ENCODE measurements at regions not wholly inside any gene's neighbourhood (a gene's known extent, or its start where the extent isn't known, plus 50 kb on each side); places are given as distances from the start of the nearest gene placed in this dataset.
"Not testable (repeated sequence)": the region's sequence is repeated elsewhere in the genome, so short reads cannot be mapped to it uniquely, and the experiment has no call there.

DNA sequence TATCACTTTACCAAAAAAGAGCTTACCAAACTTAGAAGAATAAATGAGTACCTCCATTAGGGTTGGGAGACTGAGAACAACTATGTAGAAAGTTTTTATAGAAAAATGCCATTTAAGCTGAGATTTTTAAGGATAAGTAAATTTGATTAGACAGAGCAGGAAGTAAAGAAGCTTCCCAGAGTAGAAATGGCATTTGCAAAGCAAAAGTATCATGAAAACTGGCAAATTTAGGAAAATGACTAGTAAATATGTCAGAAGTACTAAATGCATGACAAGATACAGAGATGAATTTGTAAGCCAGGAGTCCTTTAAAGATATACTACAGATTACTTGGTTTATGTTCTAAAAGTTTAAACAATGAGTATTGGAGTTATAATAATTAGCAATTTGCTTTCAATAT, 2581.8 kb downstream of the PCDH9 start:
- DNase-seq (ENCODE audit: low spot score in 2 of 2) (no peak), ATAC-seq (ENCODE audit: low read depth) (no peak)
- Mint-ChIP-seq H3K4me1 (no peaks in the 10 kb centered on the region), H3K4me3 (no peak overlapping the region), H3K9me3 (peaks cover 3% of the 10 kb centered on the region), H3K27me3 (no peaks in the 10 kb centered on the region), H3K36me3 (no peaks in the 10 kb centered on the region), H3K27ac (no peak overlapping the region)

DNA sequence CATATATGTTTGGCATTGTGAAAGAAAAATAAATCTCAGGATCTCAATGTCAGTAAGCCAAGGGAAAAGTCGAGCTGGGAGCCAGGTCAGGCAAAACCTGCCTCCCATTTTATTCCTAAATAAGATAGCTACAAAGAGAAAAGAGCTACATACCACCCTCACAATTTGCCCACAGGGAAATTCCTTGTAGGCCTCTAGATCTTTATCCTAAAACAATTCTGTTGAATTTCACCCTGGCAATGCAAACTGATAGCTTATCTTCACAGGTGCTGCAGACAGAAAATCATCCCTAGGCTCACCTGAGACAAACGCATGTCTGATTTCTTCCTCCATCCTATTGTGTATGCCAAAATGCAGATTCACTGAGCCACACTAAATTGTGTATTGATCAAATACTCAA, 2587.1 kb downstream of the PCDH9 start:
- Mint-ChIP-seq H3K4me1 (no peaks in the 10 kb centered on the region), H3K27me3 (no peaks in the 10 kb centered on the region), H3K36me3 (no peaks in the 10 kb centered on the region), H3K9me3 (peaks cover 3% of the 10 kb centered on the region), H3K4me3 (no peak overlapping the region), H3K27ac (no peak overlapping the region)
- ATAC-seq (ENCODE audit: low read depth) (no peak), DNase-seq (ENCODE audit: low spot score in 2 of 2) (no peak)

DNA sequence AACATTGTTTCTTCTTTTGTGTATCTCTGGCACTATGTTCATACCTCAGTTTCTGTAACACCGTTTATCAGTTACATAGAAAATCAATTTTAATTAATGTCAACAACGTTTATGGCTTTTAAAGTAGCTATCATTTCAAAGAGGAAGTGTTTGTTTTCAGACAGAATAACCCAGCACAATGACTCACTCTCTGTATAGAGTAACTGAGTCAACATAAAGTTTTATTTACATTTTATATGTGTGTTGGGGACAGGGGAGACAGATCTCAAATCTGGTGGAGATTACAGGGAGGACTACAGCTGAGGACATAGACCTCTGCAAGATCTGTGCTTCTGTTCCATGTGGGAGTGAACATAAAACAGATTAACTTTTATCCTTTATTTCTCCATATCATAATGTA, 2590.1 kb downstream of the PCDH9 start:
- Mint-ChIP-seq H3K4me3 (no peak overlapping the region), H3K27me3 (no peaks in the 10 kb centered on the region), H3K4me1 (no peaks in the 10 kb centered on the region), H3K27ac (no peak overlapping the region), H3K36me3 (no peaks in the 10 kb centered on the region), H3K9me3 (peaks cover 2% of the 10 kb centered on the region)
- DNase-seq (ENCODE audit: low spot score in 2 of 2), result no peak
- no peak for ATAC-seq (ENCODE audit: low read depth)

DNA sequence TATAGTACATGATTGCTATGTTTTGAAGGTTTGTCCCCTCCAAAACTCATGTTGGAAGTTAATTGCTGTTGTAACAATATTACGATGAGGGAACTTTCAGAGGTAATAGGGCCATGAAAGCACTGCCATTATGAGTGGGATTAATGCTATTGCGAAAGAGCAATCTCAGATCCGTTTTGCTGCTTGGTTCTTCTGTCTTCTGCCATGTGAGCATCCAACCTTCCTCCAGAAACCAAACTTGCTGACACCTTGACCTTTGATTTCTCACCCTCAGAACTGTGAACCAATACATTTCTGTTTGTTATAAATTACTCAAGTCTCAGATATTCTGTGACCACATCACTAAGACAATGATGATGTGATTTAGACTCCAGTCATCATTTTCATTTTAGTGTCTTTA, 2590.9 kb downstream of the PCDH9 start:
- Mint-ChIP-seq H3K27ac (no peak overlapping the region), H3K27me3 (no peaks in the 10 kb centered on the region), H3K9me3 (peaks cover 2% of the 10 kb centered on the region), H3K4me3 (no peak overlapping the region), H3K4me1 (no peaks in the 10 kb centered on the region), H3K36me3 (no peaks in the 10 kb centered on the region)
- DNase-seq (ENCODE audit: low spot score in 2 of 2), result no peak
- ATAC-seq (ENCODE audit: low read depth), result no peak

DNA sequence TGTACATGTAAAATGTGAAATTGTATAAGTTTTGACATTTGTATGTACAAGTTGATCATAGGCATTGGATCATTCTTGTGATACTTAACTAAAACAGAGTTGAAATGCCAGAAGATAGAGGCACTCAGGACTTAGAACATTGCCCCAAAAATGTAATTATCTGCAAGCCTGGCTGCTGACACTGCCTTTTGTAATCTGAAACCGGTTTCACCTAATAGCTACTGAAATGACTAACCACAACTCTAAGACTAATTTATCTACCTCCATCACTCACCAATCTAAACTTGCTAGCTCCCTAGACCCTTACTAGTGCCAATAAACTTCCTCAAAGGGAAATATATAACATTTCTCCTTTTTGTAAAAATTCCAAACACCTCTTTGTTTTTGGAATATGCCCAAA, 2596.2 kb downstream of the PCDH9 start:
- DNase-seq (ENCODE audit: low spot score in 2 of 2) (no peak), ATAC-seq (ENCODE audit: low read depth) (no peak)
- H3K4me1 Mint-ChIP-seq, result no peaks in the 10 kb centered on the region
- H3K27me3 Mint-ChIP-seq, result no peaks in the 10 kb centered on the region
- no peak overlapping the region for H3K4me3 Mint-ChIP-seq
- H3K36me3 Mint-ChIP-seq, result no peaks in the 10 kb centered on the region
- H3K27ac Mint-ChIP-seq, result no peak overlapping the region
- peaks cover 2% of the 10 kb centered on the region for H3K9me3 Mint-ChIP-seq

DNA sequence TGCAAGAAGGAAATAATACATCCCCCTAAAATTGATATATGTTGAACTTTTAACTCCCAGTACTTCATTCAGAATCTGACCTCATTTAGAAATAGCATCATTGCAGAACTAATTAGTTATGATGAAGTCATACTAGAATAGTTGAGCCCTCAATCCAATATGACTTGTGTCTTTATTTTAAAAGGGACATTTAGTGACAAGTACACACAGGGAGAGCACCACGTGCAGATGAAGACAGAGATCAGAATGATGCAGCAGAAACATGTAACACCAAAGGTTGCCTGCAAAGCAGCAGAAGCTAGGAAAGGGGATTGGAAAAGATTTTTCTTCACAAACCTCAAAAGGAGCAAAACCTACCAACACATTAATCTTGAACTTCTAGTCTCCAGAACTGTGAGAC, 2602.5 kb downstream of the PCDH9 start:
- Mint-ChIP-seq H3K27me3 (no peaks in the 10 kb centered on the region), H3K4me3 (no peak overlapping the region), H3K36me3 (no peaks in the 10 kb centered on the region), H3K27ac (no peak overlapping the region), H3K9me3 (peaks cover 7% of the 10 kb centered on the region), H3K4me1 (no peaks in the 10 kb centered on the region)
- no peak for DNase-seq (ENCODE audit: low spot score in 2 of 2)
- ATAC-seq (ENCODE audit: low read depth), result no peak

DNA sequence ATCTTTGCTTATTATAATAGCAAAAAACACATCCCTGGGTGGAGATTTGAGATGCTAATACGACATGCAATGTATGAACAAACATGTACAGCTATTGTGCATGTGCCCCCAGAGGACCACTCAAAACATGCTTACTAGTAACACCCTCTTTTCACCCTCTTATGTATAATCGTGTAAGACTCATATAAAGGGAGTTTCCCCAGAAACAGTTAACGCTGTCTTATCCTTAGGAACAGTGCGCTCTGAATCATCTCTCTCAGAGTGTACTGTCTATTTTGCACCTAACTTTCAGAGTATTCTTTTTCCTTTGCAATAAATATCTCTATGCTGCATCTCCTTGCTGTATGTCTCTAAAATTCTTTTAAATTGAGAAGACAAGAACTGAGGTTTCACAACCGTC, 2604.0 kb downstream of the PCDH9 start:
- no peak for DNase-seq (ENCODE audit: low spot score in 2 of 2)
- H3K4me3 Mint-ChIP-seq, result no peak overlapping the region
- no peaks in the 10 kb centered on the region for H3K27me3 Mint-ChIP-seq

DNA sequence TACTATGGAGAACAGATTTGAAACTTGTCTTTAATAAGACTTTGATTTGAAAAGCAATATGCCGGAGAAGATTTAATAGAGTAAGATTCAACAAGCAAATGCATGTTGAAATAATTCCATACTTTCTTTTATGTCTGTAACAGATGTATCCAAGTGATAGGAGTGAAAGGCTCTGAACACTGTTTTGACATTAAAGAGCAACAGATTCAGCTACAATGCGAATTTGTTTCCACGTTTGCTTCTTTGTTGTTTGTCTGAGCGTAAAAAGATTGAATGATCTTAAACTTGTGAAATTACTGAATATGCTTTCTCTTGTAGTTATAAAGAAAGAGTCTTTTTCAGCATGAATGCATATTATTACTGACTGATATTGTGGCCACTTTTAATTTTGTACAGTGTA, 2612.9 kb downstream of the PCDH9 start:
- ATAC-seq (ENCODE audit: low read depth) (no peak), DNase-seq (ENCODE audit: low spot score in 2 of 2) (no peak)
- no peaks in the 10 kb centered on the region for H3K36me3 Mint-ChIP-seq
- H3K27me3 Mint-ChIP-seq, result no peaks in the 10 kb centered on the region
- no peaks in the 10 kb centered on the region for H3K4me1 Mint-ChIP-seq
- H3K9me3 Mint-ChIP-seq, result peaks cover 4% of the 10 kb centered on the region
- no peak overlapping the region for H3K27ac Mint-ChIP-seq
- no peak overlapping the region for H3K4me3 Mint-ChIP-seq

More for the DNA sequence above, 2604.0 kb downstream of the PCDH9 start:
- H3K4me1 Mint-ChIP-seq, result no peaks in the 10 kb centered on the region
- no peak overlapping the region for H3K27ac Mint-ChIP-seq
- no peak for ATAC-seq (ENCODE audit: low read depth)
- peaks cover 7% of the 10 kb centered on the region for H3K9me3 Mint-ChIP-seq
- no peaks in the 10 kb centered on the region for H3K36me3 Mint-ChIP-seq

DNA sequence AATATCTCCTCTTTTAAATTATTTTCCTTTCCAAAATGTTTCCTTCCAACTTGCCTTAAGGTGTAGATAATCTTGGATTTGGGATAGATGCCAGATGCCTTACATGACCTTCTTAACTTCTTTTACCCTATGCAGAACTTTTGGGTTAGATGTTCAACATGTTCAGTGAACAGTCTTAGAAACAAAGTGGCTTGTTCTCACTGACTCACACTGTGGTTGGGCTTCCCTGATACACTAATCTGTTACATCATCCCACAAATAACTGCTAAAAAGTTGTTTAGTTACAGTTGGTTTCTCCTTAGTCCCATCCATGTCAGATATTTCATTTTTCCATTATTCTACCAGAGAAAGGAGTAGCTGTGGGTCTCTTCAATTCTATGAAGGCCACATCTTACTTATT, 2638.2 kb downstream of the PCDH9 start:
- Mint-ChIP-seq H3K9me3 (peaks cover 7% of the 10 kb centered on the region), H3K36me3 (no peaks in the 10 kb centered on the region), H3K4me1 (no peaks in the 10 kb centered on the region), H3K27me3 (no peaks in the 10 kb centered on the region), H3K27ac (no peak overlapping the region), H3K4me3 (no peak overlapping the region)
- ATAC-seq (ENCODE audit: low read depth) (no peak), DNase-seq (ENCODE audit: low spot score in 2 of 2) (no peak)

DNA sequence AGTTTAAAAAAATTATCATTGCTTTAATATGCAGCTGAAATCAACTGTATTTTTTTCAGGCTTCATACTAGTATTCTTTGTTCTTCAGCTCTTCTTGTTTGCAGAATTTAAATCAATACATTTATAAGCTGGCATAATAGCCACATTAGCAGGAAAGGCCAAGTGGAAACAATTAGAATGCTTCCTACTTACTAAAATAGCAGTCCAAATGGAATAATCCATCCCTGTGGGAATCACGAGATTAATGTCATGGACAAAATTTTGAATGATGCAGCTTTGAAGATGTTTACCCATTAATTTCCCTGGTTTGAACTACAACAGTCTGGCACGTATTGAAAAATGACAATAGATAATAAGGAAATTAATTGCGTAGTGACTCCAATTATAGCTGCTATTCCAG, 2650.8 kb downstream of the PCDH9 start:
- Mint-ChIP-seq H3K4me1 (no peaks in the 10 kb centered on the region), H3K36me3 (no peaks in the 10 kb centered on the region), H3K4me3 (no peak overlapping the region), H3K27ac (no peak overlapping the region), H3K9me3 (peaks cover 6% of the 10 kb centered on the region), H3K27me3 (no peaks in the 10 kb centered on the region)
- ATAC-seq (ENCODE audit: low read depth), result no peak
- DNase-seq (ENCODE audit: low spot score in 2 of 2), result no peak

DNA sequence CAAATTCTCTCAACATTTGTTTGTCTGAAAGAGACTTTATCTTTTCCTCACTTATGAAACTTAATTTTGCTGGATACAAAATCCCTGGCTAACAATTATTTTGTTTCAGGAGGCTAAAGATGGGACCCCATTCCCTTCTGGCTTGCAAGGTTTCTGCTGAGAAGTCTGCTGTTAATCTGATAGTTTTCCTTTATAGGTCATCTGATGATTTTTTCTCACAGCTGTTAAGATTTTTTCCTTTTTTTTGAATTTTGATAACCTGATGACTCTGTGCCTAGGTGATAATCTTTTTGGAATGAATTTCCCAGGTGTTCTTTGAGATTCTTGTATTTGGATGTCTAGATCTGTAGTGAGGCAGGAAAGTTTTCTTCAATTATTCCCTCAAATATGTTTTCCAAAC, 2661.4 kb downstream of the PCDH9 start:
- Mint-ChIP-seq H3K4me1 (no peaks in the 10 kb centered on the region), H3K4me3 (no peak overlapping the region), H3K27me3 (no peaks in the 10 kb centered on the region), H3K27ac (no peak overlapping the region), H3K9me3 (peaks cover 12% of the 10 kb centered on the region), H3K36me3 (no peaks in the 10 kb centered on the region)
- DNase-seq (ENCODE audit: low spot score in 2 of 2) (no peak), ATAC-seq (ENCODE audit: low read depth) (no peak)

DNA sequence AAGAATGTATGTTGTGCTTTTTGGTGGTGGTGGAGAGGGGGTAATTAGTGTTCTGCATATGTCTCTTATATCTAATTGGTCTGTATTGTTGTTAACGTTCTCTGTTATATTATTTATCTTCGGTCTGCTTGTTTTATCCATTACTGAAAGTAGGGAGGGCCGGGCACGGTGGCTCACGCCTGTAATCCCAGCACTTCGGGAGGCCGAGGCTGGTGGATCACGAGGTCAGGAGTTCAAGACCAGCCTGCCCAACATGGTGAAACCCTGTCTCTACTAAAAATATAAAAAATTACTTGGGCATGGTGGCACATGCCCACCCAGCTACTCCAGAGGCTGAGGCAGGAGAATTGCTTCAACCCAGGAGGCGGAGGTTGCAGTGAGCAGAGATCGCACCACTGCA, 2672.1 kb downstream of the PCDH9 start:
- not testable (repeated sequence) for H3K9me3 Mint-ChIP-seq; H3K36me3 Mint-ChIP-seq; H3K4me1 Mint-ChIP-seq; DNase-seq (ENCODE audit: low spot score in 2 of 2); H3K4me3 Mint-ChIP-seq; H3K27me3 Mint-ChIP-seq; ATAC-seq (ENCODE audit: low read depth); H3K27ac Mint-ChIP-seq

DNA sequence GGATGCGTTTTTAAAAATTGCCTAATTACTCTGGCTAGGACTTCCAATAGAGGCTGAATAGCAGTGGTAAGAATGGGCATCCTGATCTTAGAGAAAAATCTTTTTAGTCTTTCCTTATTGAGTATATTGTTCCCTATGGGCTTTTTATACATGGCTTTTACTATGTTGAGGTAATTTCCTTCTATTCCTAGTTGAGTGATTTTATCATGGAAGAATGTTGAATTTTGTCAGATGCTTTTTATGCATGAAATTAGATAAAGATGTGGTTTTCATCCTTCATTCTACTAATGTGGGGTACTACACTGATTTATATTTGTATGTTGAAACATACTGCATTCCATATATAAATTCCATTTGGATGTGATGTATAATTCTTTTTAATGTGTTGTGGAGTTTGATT, 2673.8 kb downstream of the PCDH9 start:
- DNase-seq (ENCODE audit: low spot score in 2 of 2), result no peak
- Mint-ChIP-seq H3K4me3 (no peak overlapping the region), H3K4me1 (no peaks in the 10 kb centered on the region), H3K27me3 (no peaks in the 10 kb centered on the region), H3K9me3 (peaks cover 5% of the 10 kb centered on the region), H3K27ac (no peak overlapping the region), H3K36me3 (no peaks in the 10 kb centered on the region)
- ATAC-seq (ENCODE audit: low read depth), result no peak

DNA sequence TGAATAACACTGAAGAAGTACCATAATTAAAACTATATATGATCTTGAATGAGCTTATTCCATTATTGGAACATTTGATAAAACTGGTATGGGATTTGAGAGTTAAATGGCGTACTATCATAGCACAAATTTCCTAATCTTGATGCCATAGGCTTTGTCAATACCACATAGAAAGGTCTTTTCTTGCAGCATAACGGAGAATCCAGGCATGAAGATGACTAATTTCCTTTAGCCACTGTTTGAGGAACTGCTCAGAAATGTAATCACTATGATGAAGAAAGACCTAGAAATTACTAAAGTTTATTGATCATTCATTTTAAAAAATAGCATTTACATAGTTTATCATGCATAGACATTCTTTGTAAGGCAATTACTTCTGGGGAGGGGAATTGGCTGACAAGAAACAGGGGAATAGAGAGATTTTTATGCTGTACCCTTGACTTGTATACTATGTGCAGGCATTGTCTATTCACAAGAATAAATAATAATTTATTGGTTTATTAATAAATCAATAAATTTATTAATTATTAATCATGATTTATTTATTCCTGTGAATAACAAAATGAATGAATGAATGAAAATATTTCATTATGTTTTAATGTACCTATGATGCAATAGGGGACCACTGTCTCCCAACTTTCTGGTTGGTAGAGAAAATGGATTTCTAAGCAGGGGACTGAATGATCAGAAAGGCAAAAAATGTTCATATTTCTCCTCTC, 2676.6 kb downstream of the PCDH9 start:
- H3K27ac Mint-ChIP-seq, result no peak overlapping the region
- ATAC-seq (ENCODE audit: low read depth) (no peak), DNase-seq (ENCODE audit: low spot score in 2 of 2) (no peak)
- H3K4me1 Mint-ChIP-seq, result no peaks in the 10 kb centered on the region
- H3K9me3 Mint-ChIP-seq, result peaks cover 4% of the 10 kb centered on the region
- no peaks in the 10 kb centered on the region for H3K27me3 Mint-ChIP-seq
- H3K4me3 Mint-ChIP-seq, result no peak overlapping the region
- H3K36me3 Mint-ChIP-seq, result no peaks in the 10 kb centered on the region

DNA sequence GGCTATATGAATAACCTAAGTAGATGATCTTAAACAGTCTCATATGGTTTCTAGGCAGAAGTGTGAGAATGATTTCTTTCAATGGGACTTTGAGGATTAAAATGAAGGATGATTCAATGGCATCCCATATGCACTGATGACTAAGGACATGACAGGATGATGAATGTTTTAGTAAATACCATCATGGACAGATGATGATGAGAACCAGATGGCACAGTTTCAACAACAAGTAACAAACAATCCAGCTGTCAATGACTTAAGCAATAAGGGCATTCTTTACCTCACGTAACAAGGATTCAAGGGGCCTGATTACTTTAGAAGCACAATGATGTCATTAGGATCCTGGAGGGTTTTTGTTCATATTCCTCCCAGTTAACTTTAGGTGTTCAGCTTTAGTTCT, 2678.4 kb downstream of the PCDH9 start:
- Mint-ChIP-seq H3K9me3 (peaks cover 4% of the 10 kb centered on the region), H3K36me3 (no peaks in the 10 kb centered on the region), H3K27ac (no peak overlapping the region), H3K4me3 (no peak overlapping the region), H3K4me1 (no peaks in the 10 kb centered on the region), H3K27me3 (no peaks in the 10 kb centered on the region)
- DNase-seq (ENCODE audit: low spot score in 2 of 2) (no peak), ATAC-seq (ENCODE audit: low read depth) (no peak)

All from memory B cell (primary cell).